Medulla oblongata (tissue), 1 donor: ENCODE measurements at regions not wholly inside any gene's neighbourhood (a gene's known extent, or its start where the extent isn't known, plus 50 kb on each side); places are given as distances from the start of the nearest gene placed in this dataset.

ENCODE experiments used
- DNase-seq: peaks from one replicate; pipeline ENCODE4 v3.0.0-alpha.2; 2015; ENCODE audit errors: extremely low spot score

GRCh38 chr4:35315419-35315818 is 928.9 kb downstream of the ARAP2 start:
- DNase-seq, result no peak

GRCh38 chr4:35325908-35326453 is 918.3 kb downstream of the ARAP2 start:
- no peak for DNase-seq

- DNase-seq, result no peak
Measured at GRCh38 chr4:35342833-35343232, 901.5 kb downstream of the ARAP2 start.

GRCh38 chr4:35347276-35347675 is 897.0 kb downstream of the ARAP2 start:
- DNase-seq, result no peak

- no peak for DNase-seq
Measured at GRCh38 chr4:35358001-35358584, 886.2 kb downstream of the ARAP2 start.

GRCh38 chr4:35364321-35364870 is 879.9 kb downstream of the ARAP2 start:
- no peak for DNase-seq

- DNase-seq, result no peak
Measured at GRCh38 chr4:35365186-35365585, 879.1 kb downstream of the ARAP2 start.

- no peak for DNase-seq
Measured at GRCh38 chr4:35399912-35400311, 844.4 kb downstream of the ARAP2 start.

GRCh38 chr4:35423104-35423503 is 821.2 kb downstream of the ARAP2 start:
- no peak for DNase-seq

- DNase-seq, result no peak
Measured at GRCh38 chr4:35447474-35447873, 796.8 kb downstream of the ARAP2 start.

GRCh38 chr4:35459045-35459444 is 785.3 kb downstream of the ARAP2 start:
- no peak for DNase-seq

- no peak for DNase-seq
Measured at GRCh38 chr4:35461931-35462659, 782.2 kb downstream of the ARAP2 start.

- DNase-seq, result peak; percentile 22
Measured at GRCh38 chr4:35463251-35463952, 780.9 kb downstream of the ARAP2 start.

- peak; percentile 40 for DNase-seq
Measured at GRCh38 chr4:35464964-35465528, 779.3 kb downstream of the ARAP2 start.

- no peak for DNase-seq
Measured at GRCh38 chr4:35491093-35491492, 753.2 kb downstream of the ARAP2 start.

GRCh38 chr4:35493977-35494376 is 750.3 kb downstream of the ARAP2 start:
- DNase-seq, result no peak

- DNase-seq, result no peak
Measured at GRCh38 chr4:35494955-35495354, 749.4 kb downstream of the ARAP2 start.

GRCh38 chr4:35500812-35501211 is 743.5 kb downstream of the ARAP2 start:
- DNase-seq, result no peak

- DNase-seq, result no peak
Measured at GRCh38 chr4:35503435-35503834, 740.9 kb downstream of the ARAP2 start.

- no peak for DNase-seq
Measured at GRCh38 chr4:35506161-35506560, 738.2 kb downstream of the ARAP2 start.

- no peak for DNase-seq
Measured at GRCh38 chr4:35511851-35512250, 732.5 kb downstream of the ARAP2 start.

- no peak for DNase-seq
Measured at GRCh38 chr4:35516102-35516501, 728.2 kb downstream of the ARAP2 start.
